SK-N-SH (cell line): ENCODE measurements at regions not wholly inside any gene's neighbourhood (a gene's known extent, or its start where the extent isn't known, plus 50 kb on each side); places are given as distances from the start of the nearest gene placed in this dataset.

Experiments used
- CTCF ChIA-PET: fragments of 300-600, 350-600 bp; formaldehyde crosslinking; extraction: SDS; loops from one replicate; lab custom pipeline; 2021; lab: Yijun Ruan, JAX
- POLR2A ChIA-PET: fragments of 350-600 bp; sonication (Branson Sonifier 250); formaldehyde crosslinking; extraction: SDS; loops from one replicate; lab custom pipeline; 2020; ENCODE audit warnings: antibody characterized with exemption, inconsistent platforms; lab: Yijun Ruan, JAX
- DNase-seq: peaks from one replicate; pipeline ENCODE4 v3.0.0; 2012
- H2AFZ ChIP-seq: fragments of 200-600 bp; sonication (generic); 2 replicates; pipeline ENCODE4 v1.8.1; 2016; ENCODE audit warnings: antibody characterized with exemption, mild to moderate bottlenecking, low read depth
- H3F3A ChIP-seq: fragments of 200-600 bp; sonication (generic); replicated peaks from 2 replicates; pipeline ENCODE3; 2016; ENCODE audit warnings: antibody characterized with exemption, mild to moderate bottlenecking; ENCODE audit not compliant: insufficient read depth
- H3K27ac ChIP-seq, 2 experiments: fragments of 200-500 bp in 1 of 2; fragments of 200-600 bp in 1 of 2; sonication (Bioruptor generic) in 1 of 2; sonication (generic), shearing (Covaris generic) in 1 of 2; 2 replicates each; pipeline versions ENCODE4 v1.5.1 to v1.6.1; 2014 to 2016; ENCODE audit warnings: low read depth in 2 of 2, inconsistent platforms in 1 of 2, low read length in 1 of 2, mild to moderate bottlenecking in 1 of 2, mixed read lengths in 1 of 2
- H3K27me3 ChIP-seq: fragments of 200-600 bp; sonication (generic), shearing (Covaris generic); 2 replicates; pipeline ENCODE4 v1.6.1; 2016; ENCODE audit warnings: mixed run types; ENCODE audit not compliant: insufficient read depth
- H3K36me3 ChIP-seq, 2 experiments: fragments of 200-500 bp in 1 of 2; fragments of 200-600 bp in 1 of 2; sonication (Bioruptor generic) in 1 of 2; sonication (generic) in 1 of 2; replicated peaks in 1 of 2; 2 replicates each; pipeline versions ENCODE3 to v1.5.1; 2014 to 2016; ENCODE audit warnings: low read length in 1 of 2, mild to moderate bottlenecking in 1 of 2; ENCODE audit not compliant: insufficient read depth in 2 of 2, control insufficient read depth in 1 of 2
- H3K4me1 ChIP-seq, 2 experiments: fragments of 200-500 bp in 1 of 2; fragments of 200-600 bp in 1 of 2; sonication (Bioruptor generic) in 1 of 2; sonication (generic), shearing (Covaris generic) in 1 of 2; 2 replicates each; pipeline versions ENCODE4 v1.5.1 to v1.6.1; 2014 to 2016; ENCODE audit warnings: low read depth in 1 of 2, low read length in 1 of 2, mixed run types in 1 of 2; ENCODE audit not compliant: insufficient read depth in 2 of 2, control insufficient read depth in 1 of 2
- H3K4me2 ChIP-seq: fragments of 200-600 bp; sonication (generic), shearing (Covaris generic); 2 replicates; pipeline ENCODE4 v1.6.1; 2017; ENCODE audit warnings: mixed run types
- H3K4me3 ChIP-seq, 2 experiments: fragments of 200-500 bp in 1 of 2; fragments of 200-600 bp in 1 of 2; sonication (Bioruptor generic) in 1 of 2; sonication (generic), shearing (Covaris generic) in 1 of 2; 2 replicates each; pipeline versions ENCODE4 v1.5.1 to v1.8.1; 2014 to 2016; ENCODE audit warnings: low read depth in 2 of 2, inconsistent platforms in 1 of 2, low read length in 1 of 2, mild to moderate bottlenecking in 1 of 2, mixed read lengths in 1 of 2, moderate library complexity in 1 of 2
- H3K79me2 ChIP-seq: fragments of 200-600 bp; sonication (generic); 2 replicates; pipeline ENCODE4 v1.8.1; 2017; ENCODE audit warnings: mild to moderate bottlenecking; ENCODE audit not compliant: insufficient read depth
- H3K9ac ChIP-seq: fragments of 200-600 bp; sonication (generic); 2 replicates; pipeline ENCODE4 v1.6.1; 2017; ENCODE audit warnings: mixed run types
- H3K9me2 ChIP-seq: fragments of 200-600 bp; sonication (generic); 2 replicates; pipeline ENCODE4 v1.6.1; 2017; ENCODE audit warnings: mixed run types
- H3K9me3 ChIP-seq: fragments of 200-600 bp; sonication (generic); 2 replicates; pipeline ENCODE4 v1.6.1; 2017; ENCODE audit warnings: mixed run types, mild to moderate bottlenecking, moderate library complexity
- H4K20me1 ChIP-seq: fragments of 200-600 bp; sonication (generic); 2 replicates; pipeline ENCODE4 v1.6.1; 2017; ENCODE audit warnings: mild to moderate bottlenecking, mixed run types; ENCODE audit not compliant: insufficient read depth
- CHD2 ChIP-seq: fragments of 150-350 bp; IDR thresholded peaks from 2 replicates; pipeline ENCODE4 v1.6.1; 2018; ENCODE audit warnings: low read length; ENCODE audit not compliant: partially characterized antibody
- ELF1 ChIP-seq: IDR thresholded peaks from 2 replicates; pipeline ENCODE4 v1.4.0; 2012
- FOSL2 ChIP-seq: IDR thresholded peaks from 2 replicates; pipeline ENCODE4 v1.4.0; 2012; ENCODE audit warnings: low read depth, mild to moderate bottlenecking, moderate library complexity, borderline replicate concordance
- FOXJ3 ChIP-seq: sonication (generic); formaldehyde crosslinking; IDR thresholded peaks from 2 replicates; pipeline ENCODE4 v1.5.1; 2020; ENCODE audit warnings: mild to moderate bottlenecking, missing genetic modification reagents
- FOXM1 ChIP-seq: IDR thresholded peaks from 2 replicates; pipeline ENCODE4 v1.4.0; 2012; ENCODE audit warnings: low read depth, mild to moderate bottlenecking
- GATA2 ChIP-seq: sonication (generic); formaldehyde crosslinking; IDR thresholded peaks from 2 replicates; pipeline ENCODE4 v1.5.0; 2020; ENCODE audit warnings: mild to moderate bottlenecking, missing genetic modification reagents
- MXI1 ChIP-seq: IDR thresholded peaks from 2 replicates; pipeline ENCODE4 v1.6.1; 2012; ENCODE audit warnings: mild to moderate bottlenecking, low read depth, low read length, improper control_type of control experiment
- NRF1 ChIP-seq: IDR thresholded peaks from 2 replicates; pipeline ENCODE4 v1.6.1; 2012; ENCODE audit warnings: low read depth, mild to moderate bottlenecking, low read length
- POLR2AphosphoS5 ChIP-seq: IDR thresholded peaks from 2 replicates; pipeline ENCODE4 v1.6.1; 2012; ENCODE audit warnings: low read depth, low read length
- RAD21 ChIP-seq: IDR thresholded peaks from 2 replicates; pipeline ENCODE4 v1.6.1; 2012; ENCODE audit warnings: mild to moderate bottlenecking, low read length
- RCOR1 ChIP-seq: fragments of 150-350 bp; IDR thresholded peaks from 2 replicates; pipeline ENCODE4 v1.6.1; 2017; ENCODE audit warnings: antibody characterized with exemption, low read length
- SMC3 ChIP-seq: IDR thresholded peaks from 2 replicates; pipeline ENCODE4 v1.6.1; 2012; ENCODE audit warnings: low read depth, low read length, improper control_type of control experiment
- TAF1 ChIP-seq: IDR thresholded peaks from 2 replicates; pipeline ENCODE4 v1.6.1; 2012; ENCODE audit warnings: low read depth, mild to moderate bottlenecking, low read length, moderate library complexity, borderline replicate concordance
- WGBS: methylation state at CpG from one replicate; pipeline ENCODE4 v1.1.6; 2017; ENCODE audit warnings: low lambda C conversion rate; 5-methylcytosine and 5-hydroxymethylcytosine counted together
- TF ChIP-seq, protein P1 (sequence below): IDR thresholded peaks from 2 replicates; pipeline ENCODE4; 2012
- TF ChIP-seq, protein P2 (sequence below): IDR thresholded peaks from 2 replicates; pipeline ENCODE4 v1.6.1; 2012; ENCODE audit warnings: mild to moderate bottlenecking, low read depth, low read length, moderate library complexity
- TF ChIP-seq, protein P3 (sequence below): IDR thresholded peaks from 2 replicates; pipeline ENCODE4 v1.4.0; 2012; ENCODE audit warnings: low read depth
- TF ChIP-seq, protein P4 (sequence below): IDR thresholded peaks from 2 replicates; pipeline ENCODE4 v1.4.0; 2012; ENCODE audit warnings: low read depth, borderline replicate concordance

DNA sequence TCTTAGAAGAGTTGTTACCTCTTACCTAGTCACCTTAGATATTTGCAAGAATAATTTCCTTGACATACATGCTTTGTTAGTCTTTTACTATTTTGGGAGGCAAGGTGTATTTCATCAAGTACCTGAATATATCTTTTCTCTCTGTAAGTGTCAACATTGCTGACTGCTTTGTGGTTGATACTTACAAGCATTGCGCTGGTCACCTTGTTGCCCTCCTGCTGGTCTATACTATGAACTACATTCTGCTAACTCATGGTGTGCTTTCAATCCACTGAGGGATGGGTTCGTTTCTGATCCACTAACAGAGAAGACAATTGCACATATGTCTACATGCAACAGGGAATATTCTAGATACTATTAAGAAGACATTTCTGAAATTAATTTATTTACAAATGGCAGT, 837.8 kb upstream of the COBL start:
- 26% methylated on average over 2 of the region's 2 CpGs for WGBS
- Histone ChIP-seq H3K9me3 (0 out of 2 replicates have a peak, but pooled peaks cover 8% of the 10 kb centered on the region), H3F3A (no peaks in the 10 kb centered on the region), H3K4me1 (no peaks in the 10 kb centered on the region), H3K9me2 (0 out of 2 replicates have a peak, but pooled peaks cover 7% of the 10 kb centered on the region), H3K4me2 (no peak overlapping the region), H3K27ac (no peak overlapping the region), H3K79me2 (no peaks in the 10 kb centered on the region), H4K20me1 (no peaks in the 10 kb centered on the region), H3K4me3 (no peak overlapping the region; a peak in 1 of 4 replicates), H2AFZ (no peak overlapping the region), H3K27me3 (no peaks in the 10 kb centered on the region), H3K9ac (no peak overlapping the region), H3K36me3 (no peaks in the 10 kb centered on the region)
- DNase-seq = peak; percentile 15
- no peak for TF ChIP-seq SMC3
- TF ChIP-seq, protein P1, sequence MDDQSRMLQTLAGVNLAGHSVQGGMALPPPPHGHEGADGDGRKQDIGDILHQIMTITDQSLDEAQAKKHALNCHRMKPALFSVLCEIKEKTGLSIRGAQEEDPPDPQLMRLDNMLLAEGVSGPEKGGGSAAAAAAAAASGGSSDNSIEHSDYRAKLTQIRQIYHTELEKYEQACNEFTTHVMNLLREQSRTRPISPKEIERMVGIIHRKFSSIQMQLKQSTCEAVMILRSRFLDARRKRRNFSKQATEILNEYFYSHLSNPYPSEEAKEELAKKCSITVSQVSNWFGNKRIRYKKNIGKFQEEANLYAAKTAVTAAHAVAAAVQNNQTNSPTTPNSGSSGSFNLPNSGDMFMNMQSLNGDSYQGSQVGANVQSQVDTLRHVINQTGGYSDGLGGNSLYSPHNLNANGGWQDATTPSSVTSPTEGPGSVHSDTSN = no peak
- TF ChIP-seq, protein P2, sequence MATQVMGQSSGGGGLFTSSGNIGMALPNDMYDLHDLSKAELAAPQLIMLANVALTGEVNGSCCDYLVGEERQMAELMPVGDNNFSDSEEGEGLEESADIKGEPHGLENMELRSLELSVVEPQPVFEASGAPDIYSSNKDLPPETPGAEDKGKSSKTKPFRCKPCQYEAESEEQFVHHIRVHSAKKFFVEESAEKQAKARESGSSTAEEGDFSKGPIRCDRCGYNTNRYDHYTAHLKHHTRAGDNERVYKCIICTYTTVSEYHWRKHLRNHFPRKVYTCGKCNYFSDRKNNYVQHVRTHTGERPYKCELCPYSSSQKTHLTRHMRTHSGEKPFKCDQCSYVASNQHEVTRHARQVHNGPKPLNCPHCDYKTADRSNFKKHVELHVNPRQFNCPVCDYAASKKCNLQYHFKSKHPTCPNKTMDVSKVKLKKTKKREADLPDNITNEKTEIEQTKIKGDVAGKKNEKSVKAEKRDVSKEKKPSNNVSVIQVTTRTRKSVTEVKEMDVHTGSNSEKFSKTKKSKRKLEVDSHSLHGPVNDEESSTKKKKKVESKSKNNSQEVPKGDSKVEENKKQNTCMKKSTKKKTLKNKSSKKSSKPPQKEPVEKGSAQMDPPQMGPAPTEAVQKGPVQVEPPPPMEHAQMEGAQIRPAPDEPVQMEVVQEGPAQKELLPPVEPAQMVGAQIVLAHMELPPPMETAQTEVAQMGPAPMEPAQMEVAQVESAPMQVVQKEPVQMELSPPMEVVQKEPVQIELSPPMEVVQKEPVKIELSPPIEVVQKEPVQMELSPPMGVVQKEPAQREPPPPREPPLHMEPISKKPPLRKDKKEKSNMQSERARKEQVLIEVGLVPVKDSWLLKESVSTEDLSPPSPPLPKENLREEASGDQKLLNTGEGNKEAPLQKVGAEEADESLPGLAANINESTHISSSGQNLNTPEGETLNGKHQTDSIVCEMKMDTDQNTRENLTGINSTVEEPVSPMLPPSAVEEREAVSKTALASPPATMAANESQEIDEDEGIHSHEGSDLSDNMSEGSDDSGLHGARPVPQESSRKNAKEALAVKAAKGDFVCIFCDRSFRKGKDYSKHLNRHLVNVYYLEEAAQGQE = no peak
- no peak for TF ChIP-seq FOSL2
- no peak for TF ChIP-seq NRF1
- no peak for TF ChIP-seq FOXJ3
- no peak for TF ChIP-seq POLR2AphosphoS5
- TF ChIP-seq TAF1 = no peak
- no peak for TF ChIP-seq RCOR1
- no peak for TF ChIP-seq GATA2 (CRISPR knock-in tag)
- no peak for TF ChIP-seq MXI1
- no peak for TF ChIP-seq ELF1
- ChIA-PET POLR2A (no interaction called here), CTCF (no interaction called here)

DNA sequence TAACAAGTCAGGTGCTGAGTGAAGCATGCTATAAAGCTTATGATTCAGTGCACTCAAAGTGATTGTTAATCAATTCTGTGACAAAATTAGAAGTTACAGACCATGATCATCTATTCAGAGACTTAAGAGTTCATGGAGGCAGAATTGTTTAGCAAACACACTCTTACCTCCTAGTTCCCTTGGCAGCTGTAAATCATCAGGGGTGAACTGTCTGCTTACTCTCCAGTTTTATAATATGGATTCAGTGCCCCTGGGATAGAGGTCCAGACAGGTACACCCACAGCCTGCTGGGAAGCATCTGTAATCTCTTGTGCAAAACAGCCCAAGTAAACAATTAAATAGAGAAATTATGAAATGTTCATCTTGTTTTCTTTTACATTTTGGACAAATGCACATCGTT, 835.0 kb upstream of the COBL start:
- H3K4me3 ChIP-seq = no peak overlapping the region

More for the DNA sequence above, 835.0 kb upstream of the COBL start:
- WGBS = 3% methylated on average over 1 of the region's 1 CpG
- no peaks in the 10 kb centered on the region for H3K9me3 ChIP-seq
- H3K4me1 ChIP-seq = no peaks in the 10 kb centered on the region
- no peak for TF ChIP-seq RAD21
- TF ChIP-seq, protein P2 = no peak
- TF ChIP-seq, protein P3, sequence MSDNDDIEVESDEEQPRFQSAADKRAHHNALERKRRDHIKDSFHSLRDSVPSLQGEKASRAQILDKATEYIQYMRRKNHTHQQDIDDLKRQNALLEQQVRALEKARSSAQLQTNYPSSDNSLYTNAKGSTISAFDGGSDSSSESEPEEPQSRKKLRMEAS = no peak
- TF ChIP-seq RCOR1 = no peak
- no peak for TF ChIP-seq POLR2AphosphoS5
- TF ChIP-seq, protein P4, sequence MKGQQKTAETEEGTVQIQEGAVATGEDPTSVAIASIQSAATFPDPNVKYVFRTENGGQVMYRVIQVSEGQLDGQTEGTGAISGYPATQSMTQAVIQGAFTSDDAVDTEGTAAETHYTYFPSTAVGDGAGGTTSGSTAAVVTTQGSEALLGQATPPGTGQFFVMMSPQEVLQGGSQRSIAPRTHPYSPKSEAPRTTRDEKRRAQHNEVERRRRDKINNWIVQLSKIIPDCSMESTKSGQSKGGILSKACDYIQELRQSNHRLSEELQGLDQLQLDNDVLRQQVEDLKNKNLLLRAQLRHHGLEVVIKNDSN = no peak
- no peak for TF ChIP-seq FOXM1
- no peak for TF ChIP-seq CHD2
- H3K9me2 ChIP-seq = no peaks in the 10 kb centered on the region
- H4K20me1 ChIP-seq = no peaks in the 10 kb centered on the region
- H3K9ac ChIP-seq = no peak overlapping the region
- ChIA-PET CTCF (interaction anchor here (1.1 kb wide), 1 partner anchor 17 kb away, joined by 4 read pairs; no protein-coding TSS in a partner anchor), POLR2A (no interaction called here)
- H2AFZ ChIP-seq = no peak overlapping the region
- no peaks in the 10 kb centered on the region for H3K27me3 ChIP-seq
- no peaks in the 10 kb centered on the region for H3K36me3 ChIP-seq
- no peak overlapping the region for H3K27ac ChIP-seq
- H3K4me2 ChIP-seq = no peak overlapping the region
- no peaks in the 10 kb centered on the region for H3F3A ChIP-seq
- no peaks in the 10 kb centered on the region for H3K79me2 ChIP-seq
- no peak for DNase-seq
